IMR-90 (cell line): ENCODE measurements at regions not wholly inside any gene's neighbourhood (a gene's known extent, or its start where the extent isn't known, plus 50 kb on each side); places are given as distances from the start of the nearest gene placed in this dataset.

Experiments used
- ATAC-seq: fragments of 200-7000 bp; cut with Tn5 transposase; 2 replicates; pipeline ENCODE4 v1.9.1; 2020; ENCODE audit warnings: low read depth, mild to moderate bottlenecking, moderate library complexity
- BruUV-seq: library from RNA; stranded (reverse); fragments of 400-500 nt; replicated peaks from 2 replicates; lab custom pipeline; 2021; lab: Mats Ljungman, UMichigan
- CTCF ChIA-PET: fragments of 300-600 bp; formaldehyde crosslinking; extraction: SDS; loops from one replicate; lab custom pipeline; 2021; ENCODE audit warnings: antibody characterized with exemption; lab: Yijun Ruan, JAX
- POLR2A ChIA-PET: fragments of 300-600 bp; sonication (Branson Sonifier 250); formaldehyde crosslinking; loops from one replicate; lab custom pipeline; 2022; ENCODE audit warnings: antibody characterized with exemption; ENCODE audit not compliant: unreplicated experiment; lab: Charles Lee
- DNase-seq: peaks from one replicate; pipeline ENCODE4 v3.0.0; 2013
- H2AFZ ChIP-seq: replicated peaks from 2 replicates; pipeline ENCODE3; 2013; ENCODE audit warnings: low read length, mild to moderate bottlenecking; ENCODE audit not compliant: poor library complexity
- H2AK5ac ChIP-seq: 2 replicates; pipeline ENCODE4 v1.6.1; 2013; ENCODE audit warnings: low read depth, low read length, inconsistent platforms
- H2AK9ac ChIP-seq: replicated peaks from 2 replicates; pipeline ENCODE3; 2013; ENCODE audit warnings: mild to moderate bottlenecking, low read depth, low read length, moderate library complexity; ENCODE audit not compliant: poor library complexity
- H2BK120ac ChIP-seq: 2 replicates; pipeline ENCODE4 v1.6.1; 2013; ENCODE audit warnings: low read depth, low read length, inconsistent platforms
- H2BK15ac ChIP-seq: 3 replicates; pipeline ENCODE4 v1.6.1; 2013; ENCODE audit warnings: low read depth, low read length, inconsistent platforms
- H2BK20ac ChIP-seq: 2 replicates; pipeline ENCODE4 v1.6.1; 2013; ENCODE audit warnings: low read depth, mild to moderate bottlenecking, inconsistent platforms, low read length, moderate library complexity
- H2BK5ac ChIP-seq: 2 replicates; pipeline ENCODE4 v1.6.1; 2013; ENCODE audit warnings: mild to moderate bottlenecking, low read depth, low read length, inconsistent platforms; ENCODE audit not compliant: poor library complexity, severe bottlenecking
- H3K14ac ChIP-seq: replicated peaks from 2 replicates; pipeline ENCODE4 v1.6.1; 2013; ENCODE audit warnings: low read depth, low read length, inconsistent platforms
- H3K18ac ChIP-seq: 2 replicates; pipeline ENCODE4 v1.6.1; 2013; ENCODE audit warnings: low read depth, low read length, control low read depth
- H3K23ac ChIP-seq: 2 replicates; pipeline ENCODE4 v1.6.1; 2013; ENCODE audit warnings: low read depth, low read length, inconsistent platforms
- H3K27ac ChIP-seq: 2 replicates; pipeline ENCODE4 v1.5.1; 2013; ENCODE audit warnings: mild to moderate bottlenecking, control low read depth, low read length; ENCODE audit not compliant: insufficient read depth
- H3K27me3 ChIP-seq: 2 replicates; pipeline ENCODE4 v1.6.1; 2013; ENCODE audit warnings: low read length; ENCODE audit not compliant: control insufficient read depth, insufficient read depth
- H3K36me3 ChIP-seq: 2 replicates; pipeline ENCODE4 v1.6.1; 2013; ENCODE audit warnings: low read length, mixed read lengths; ENCODE audit not compliant: control insufficient read depth, insufficient read depth
- H3K4ac ChIP-seq: 2 replicates; pipeline ENCODE4 v1.6.1; 2013; ENCODE audit warnings: low read depth, low read length, inconsistent platforms
- H3K4me1 ChIP-seq: 2 replicates; pipeline ENCODE4 v1.6.1; 2013; ENCODE audit warnings: low read length, mixed read lengths; ENCODE audit not compliant: control insufficient read depth, insufficient read depth
- H3K4me2 ChIP-seq: 2 replicates; pipeline ENCODE4 v1.6.1; 2013; ENCODE audit warnings: low read depth, mild to moderate bottlenecking, control low read depth, low read length, moderate library complexity
- H3K4me3 ChIP-seq: 2 replicates; pipeline ENCODE4 v1.5.1; 2013; ENCODE audit warnings: low read depth, mild to moderate bottlenecking, control low read depth, low read length, moderate library complexity; ENCODE audit not compliant: insufficient read depth
- H3K56ac ChIP-seq: 2 replicates; pipeline ENCODE4 v1.6.1; 2013; ENCODE audit warnings: low read length, inconsistent platforms; ENCODE audit not compliant: insufficient read depth; ENCODE audit errors: extremely low read depth
- H3K79me1 ChIP-seq, 2 experiments: 2 replicates each; pipeline ENCODE4 v1.6.1; 2013; ENCODE audit warnings: low read length in 2 of 2, inconsistent platforms in 1 of 2, low read depth in 1 of 2
- H3K9ac ChIP-seq: 2 replicates; pipeline ENCODE4 v1.6.1; 2013; ENCODE audit warnings: low read depth, low read length, control low read depth
- H3K9me1 ChIP-seq: 2 replicates; pipeline ENCODE4 v1.6.1; 2013; ENCODE audit warnings: low read length, inconsistent platforms; ENCODE audit not compliant: insufficient read depth
- H3K9me3 ChIP-seq: 2 replicates; pipeline ENCODE4 v1.6.1; 2013; ENCODE audit warnings: low read length; ENCODE audit not compliant: control insufficient read depth, insufficient read depth
- H4K20me1 ChIP-seq: 2 replicates; pipeline ENCODE4 v1.6.1; 2013; ENCODE audit warnings: low read length, inconsistent platforms; ENCODE audit not compliant: insufficient read depth
- H4K5ac ChIP-seq: 2 replicates; pipeline ENCODE4 v1.6.1; 2013; ENCODE audit warnings: mild to moderate bottlenecking, low read depth, low read length, control low read depth
- H4K8ac ChIP-seq, 2 experiments: 2 replicates each; pipeline ENCODE4 v1.6.1; 2013; ENCODE audit warnings: low read depth in 2 of 2, low read length in 2 of 2, control low read depth in 1 of 2, inconsistent platforms in 1 of 2
- H4K91ac ChIP-seq: 2 replicates; pipeline ENCODE4 v1.6.1; 2013; ENCODE audit warnings: low read depth, low read length, inconsistent platforms; ENCODE audit not compliant: insufficient read depth
- BHLHE40 ChIP-seq: fragments of 150-350 bp; IDR thresholded peaks from 2 replicates; pipeline ENCODE4 v1.6.1; 2016; ENCODE audit warnings: mild to moderate bottlenecking, low read depth, low read length
- CEBPB ChIP-seq: IDR thresholded peaks from 2 replicates; pipeline ENCODE4 v1.6.1; 2012; ENCODE audit warnings: low read depth, low read length, improper control_type of control experiment
- ELK1 ChIP-seq: fragments of 150-350 bp; IDR thresholded peaks from 2 replicates; pipeline ENCODE4 v1.6.1; 2016; ENCODE audit warnings: low read depth, mild to moderate bottlenecking, low read length, moderate library complexity, borderline replicate concordance
- MAFK ChIP-seq: IDR thresholded peaks from 2 replicates; pipeline ENCODE4 v1.6.1; 2012; ENCODE audit warnings: low read depth, low read length, improper control_type of control experiment
- MAZ ChIP-seq: IDR thresholded peaks from 2 replicates; pipeline ENCODE4 v1.6.1; 2012; ENCODE audit warnings: low read depth, mild to moderate bottlenecking, low read length, improper control_type of control experiment, moderate library complexity, borderline replicate concordance
- MXI1 ChIP-seq: IDR thresholded peaks from 2 replicates; pipeline ENCODE4 v1.6.1; 2012; ENCODE audit warnings: low read depth, mild to moderate bottlenecking, low read length, moderate library complexity, borderline replicate concordance
- NFE2L2 ChIP-seq: fragments of 150-350 bp; IDR thresholded peaks from 2 replicates; pipeline ENCODE4 v1.6.1; 2016; ENCODE audit warnings: low read depth, mild to moderate bottlenecking, low read length
- POLR2A ChIP-seq: IDR thresholded peaks from 2 replicates; pipeline ENCODE4 v1.6.1; 2012; ENCODE audit warnings: mild to moderate bottlenecking, low read depth, low read length
- RAD21 ChIP-seq: IDR thresholded peaks from 2 replicates; pipeline ENCODE4 v1.6.1; 2012; ENCODE audit warnings: low read length, improper control_type of control experiment
- RFX5 ChIP-seq: IDR thresholded peaks from 2 replicates; pipeline ENCODE4 v1.8.0; 2012; ENCODE audit warnings: low read depth, mild to moderate bottlenecking, low read length, moderate library complexity
- SMC3 ChIP-seq: fragments of 150-350 bp; IDR thresholded peaks from 2 replicates; pipeline ENCODE4 v1.6.1; 2016; ENCODE audit warnings: low read depth, mild to moderate bottlenecking, antibody characterized with exemption, low read length, moderate library complexity
- WGBS, 2 experiments: methylation state at CpG; one replicate each; pipeline versions ENCODE4 v1.1.5 to v1.1.7; 2013; ENCODE audit warnings: missing lambda C conversion rate in 2 of 2; ENCODE audit not compliant: insufficient read length in 1 of 2; ENCODE audit errors: extremely low coverage in 2 of 2; 5-methylcytosine and 5-hydroxymethylcytosine counted together
- dilution Hi-C: fragments of 300-500 bp; cut with HindIII; formaldehyde crosslinking; loops from one replicate; pipeline ENCODE4 v1.14.3; 2018; ENCODE audit warnings: low sequenced_read_pairs; ENCODE audit not compliant: unreplicated experiment
- in situ Hi-C: fragments of 300-500 bp; cut with MboI; formaldehyde crosslinking; loops from 3 replicates; pipeline ENCODE4 v1.14.3; 2019; ENCODE audit warnings: low sequenced_read_pairs, inconsistent platforms, mixed read lengths
- intact Hi-C: fragments of 100-400 bp; cut with micrococcal nuclease; formaldehyde crosslinking; loops from 2 replicates; pipeline ENCODE4 v1.10.0; 2022

DNA sequence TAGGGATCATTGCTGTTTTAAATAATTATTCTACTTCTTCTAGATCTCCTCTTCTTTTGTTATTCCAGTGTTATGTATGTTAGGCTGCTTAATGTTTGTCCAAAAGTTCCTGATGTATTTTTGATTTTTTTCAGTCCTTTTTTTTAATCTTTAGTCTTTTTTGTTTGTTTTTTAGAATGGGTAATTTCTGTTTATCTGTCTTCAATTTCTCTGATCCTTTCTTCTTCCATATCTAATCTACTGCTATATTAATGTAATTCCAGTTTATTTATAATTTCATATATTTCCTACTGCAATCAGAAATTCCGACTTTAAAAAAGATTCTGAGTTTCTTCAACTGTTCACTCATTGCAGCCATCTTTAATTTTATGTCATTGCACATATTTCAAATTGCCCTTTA lies 452.8 kb upstream of the POT1 start:
- no peak overlapping the region for H3K23ac ChIP-seq
- no peaks in the 10 kb centered on the region for H3K4me1 ChIP-seq
- no peak overlapping the region for H3K14ac ChIP-seq
- WGBS, 2 experiments: 17% methylated on average over 1 of the region's 1 CpG; no CpG with 5 or more reads in 1 of the 2 experiments
- no peaks in the 10 kb centered on the region for H3K79me1 ChIP-seq
- dilution Hi-C loops: no loop called here
- H4K91ac ChIP-seq: no peak overlapping the region
- H3K27me3 ChIP-seq: no peaks in the 10 kb centered on the region
- no peak overlapping the region for H3K4me3 ChIP-seq
- H3K9ac ChIP-seq: no peak overlapping the region
- no peak overlapping the region for H2BK120ac ChIP-seq
- in situ Hi-C loops: no loop called here
- no peak overlapping the region for H3K56ac ChIP-seq
- no peak overlapping the region for H2BK5ac ChIP-seq
- H3K4me2 ChIP-seq: no peak overlapping the region
- no peaks in the 10 kb centered on the region for H3K36me3 ChIP-seq
- ChIA-PET CTCF (no interaction called here), POLR2A (no interaction called here)
- intact Hi-C loops: no loop called here
- BruUV-seq: no TSS peak
- no peak overlapping the region for H2BK20ac ChIP-seq
- no peaks in the 10 kb centered on the region for H3K9me1 ChIP-seq
- TF ChIP-seq RFX5 (no peak), BHLHE40 (no peak), MAFK (no peak), POLR2A (no peak), MAZ (no peak), SMC3 (no peak), CEBPB (no peak), ELK1 (no peak), NFE2L2 (no peak), MXI1 (no peak), RAD21 (no peak)
- no peak overlapping the region for H2AFZ ChIP-seq
- ATAC-seq (no peak), DNase-seq (no peak)
- no peak overlapping the region for H2AK9ac ChIP-seq
- H3K18ac ChIP-seq: no peak overlapping the region
- H4K8ac ChIP-seq: no peak overlapping the region
- H3K27ac ChIP-seq: no peak overlapping the region
- no peaks in the 10 kb centered on the region for H4K20me1 ChIP-seq
- no peak overlapping the region for H2BK15ac ChIP-seq
- H3K9me3 ChIP-seq: no peaks in the 10 kb centered on the region
- H3K4ac ChIP-seq: no peak overlapping the region
- H4K5ac ChIP-seq: no peak overlapping the region
- H2AK5ac ChIP-seq: no peak overlapping the region
